ENCODE measurements at regions not wholly inside any gene's neighbourhood (a gene's known extent, or its start where the extent isn't known, plus 50 kb on each side); places are given as distances from the start of the nearest gene placed in this dataset.

GRCh38 chr17:15123593-15124263 lies 141.4 kb downstream of the PMP22 start:
- no peak overlapping the region for H3K4me3 Mint-ChIP-seq
- TF ChIP-seq CTCF (conservative IDR thresholded peaks at IDR 0.05): no peak
- peaks cover 10% of the 10 kb centered on the region for H3K4me1 Mint-ChIP-seq (ENCODE audit: unreplicated experiment)
- no peaks in the 10 kb centered on the region for H3K36me3 Mint-ChIP-seq
- no peak for DNase-seq (ENCODE audit: extremely low spot score, unreplicated experiment)
- H3K9me3 Mint-ChIP-seq: peaks cover 4% of the 10 kb centered on the region
- no peak overlapping the region for H3K27ac Mint-ChIP-seq
- H3K27me3 Mint-ChIP-seq: peaks cover 14% of the 10 kb centered on the region

DNA sequence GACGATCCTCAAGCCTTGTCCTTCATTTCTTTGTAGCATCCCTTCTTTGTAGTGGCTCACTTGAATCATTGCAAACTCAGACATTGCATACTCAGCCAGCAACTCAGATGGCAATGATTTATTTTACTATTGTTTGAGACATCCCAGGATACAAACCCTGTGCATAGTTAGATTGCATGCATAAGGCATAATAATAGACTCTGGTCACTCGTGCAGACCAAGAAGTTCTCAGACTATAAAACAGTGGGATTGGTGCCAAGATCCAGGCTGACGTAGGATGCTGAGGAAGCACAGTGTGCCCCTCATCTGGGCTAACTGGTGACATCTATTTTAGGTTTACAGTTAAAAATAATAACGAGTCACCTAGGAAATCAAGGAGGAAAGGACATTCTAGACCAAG lies 142.3 kb downstream of the PMP22 start:
- Mint-ChIP-seq H3K27ac (no peak overlapping the region), H3K4me1 (ENCODE audit: unreplicated experiment) (peaks cover 10% of the 10 kb centered on the region), H3K27me3 (peaks cover 22% of the 10 kb centered on the region), H3K4me3 (no peak overlapping the region), H3K36me3 (no peaks in the 10 kb centered on the region), H3K9me3 (peaks cover 4% of the 10 kb centered on the region)
- no peak for TF ChIP-seq CTCF (conservative IDR thresholded peaks at IDR 0.05)
- DNase-seq (ENCODE audit: extremely low spot score, unreplicated experiment): no peak

GRCh38 chr17:15121426-15121825 lies 143.7 kb downstream of the PMP22 start:
- H3K9me3 Mint-ChIP-seq: peaks cover 4% of the 10 kb centered on the region
- TF ChIP-seq CTCF (conservative IDR thresholded peaks at IDR 0.05): no peak
- H3K4me3 Mint-ChIP-seq: no peak overlapping the region
- H3K27ac Mint-ChIP-seq: no peak overlapping the region
- H3K4me1 Mint-ChIP-seq (ENCODE audit: unreplicated experiment): peaks cover 10% of the 10 kb centered on the region
- no peak for DNase-seq (ENCODE audit: extremely low spot score, unreplicated experiment)
- peaks cover 27% of the 10 kb centered on the region for H3K27me3 Mint-ChIP-seq
- H3K36me3 Mint-ChIP-seq: no peaks in the 10 kb centered on the region

- Mint-ChIP-seq H3K4me3 (no peak overlapping the region), H3K4me1 (ENCODE audit: unreplicated experiment) (peaks cover 10% of the 10 kb centered on the region), H3K36me3 (no peaks in the 10 kb centered on the region), H3K27me3 (peaks cover 27% of the 10 kb centered on the region), H3K9me3 (no peaks in the 10 kb centered on the region), H3K27ac (no peak overlapping the region)
- TF ChIP-seq CTCF (conservative IDR thresholded peaks at IDR 0.05): no peak
- no peak for DNase-seq (ENCODE audit: extremely low spot score, unreplicated experiment)
Observed at GRCh38 chr17:15119968-15120367, 145.2 kb downstream of the PMP22 start.

GRCh38 chr17:15117239-15117638 lies 147.9 kb downstream of the PMP22 start:
- TF ChIP-seq CTCF (conservative IDR thresholded peaks at IDR 0.05): no peak
- no peaks in the 10 kb centered on the region for H3K36me3 Mint-ChIP-seq
- H3K4me1 Mint-ChIP-seq (ENCODE audit: unreplicated experiment): peaks cover 20% of the 10 kb centered on the region

More at GRCh38 chr17:15117239-15117638, 147.9 kb downstream of the PMP22 start:
- H3K27me3 Mint-ChIP-seq: peaks cover 34% of the 10 kb centered on the region
- H3K9me3 Mint-ChIP-seq: no peaks in the 10 kb centered on the region
- DNase-seq (ENCODE audit: extremely low spot score, unreplicated experiment): no peak
- H3K27ac Mint-ChIP-seq: no peak overlapping the region
- no peak overlapping the region for H3K4me3 Mint-ChIP-seq

All from type B pancreatic cell (in vitro differentiated cells).